Prostate gland (tissue), 2 donors: ENCODE measurements at regions not wholly inside any gene's neighbourhood (a gene's known extent, or its start where the extent isn't known, plus 50 kb on each side); places are given as distances from the start of the nearest gene placed in this dataset.

Source experiments
- DNase-seq: peaks from one replicate; pipeline ENCODE4 v3.0.0-alpha.2; 2019; ENCODE audit warnings: low spot score
- H3K27ac ChIP-seq, 2 donors: fragments of 200-600 bp; sonication (generic); 2 replicates each; pipeline ENCODE4 v1.5.1; 2017 to 2019
- H3K27me3 ChIP-seq: fragments of 200-600 bp; sonication (generic); replicated peaks from 2 replicates; pipeline ENCODE4 v1.5.1; 2019; ENCODE audit not compliant: insufficient read depth
- H3K36me3 ChIP-seq, 2 donors: fragments of 200-600 bp; sonication (generic); 1 replicate in 1 of 2; 2 replicates in 1 of 2; pipeline versions ENCODE4 v1.5.1 to v1.8.1; 2017 to 2019
- H3K4me1 ChIP-seq: fragments of 200-600 bp; sonication (generic); replicated peaks from 2 replicates; pipeline ENCODE4 v1.5.1; 2019
- H3K4me3 ChIP-seq, 2 donors: fragments of 200-600 bp; sonication (generic); 2 replicates each; pipeline ENCODE4 v1.5.1; 2017 to 2019
- H3K9me3 ChIP-seq: fragments of 200-600 bp; sonication (generic); 2 replicates; pipeline ENCODE4 v1.5.1; 2017
- POLR2A ChIP-seq: fragments of 450-650 bp; IDR thresholded peaks from one replicate; pipeline ENCODE4 v1.6.1; 2016; ENCODE audit warnings: antibody characterized with exemption, mild to moderate bottlenecking
- POLR2AphosphoS5 ChIP-seq: sonication (generic); formaldehyde crosslinking; IDR thresholded peaks from one replicate; pipeline ENCODE4 v1.6.1; 2017; ENCODE audit warnings: antibody characterized with exemption
- WGBS: methylation state at CpG from one replicate; pipeline ENCODE4 v1.1.5; 2018; 5-methylcytosine and 5-hydroxymethylcytosine counted together
- intact Hi-C: fragments of 100-400 bp; cut with DNase I; formaldehyde crosslinking; loops from one replicate; pipeline ENCODE4 v1.14.2; 2022
- TF ChIP-seq, protein P1 (sequence below), 4 experiments: fragments of 200-600 bp in 2 of 4; fragments of 450-650 bp in 2 of 4; sonication (generic) in 2 of 4; IDR thresholded peaks; 1 replicate in 3 of 4; 2 replicates in 1 of 4; pipeline ENCODE4 v1.5.1; 2016 to 2019; ENCODE audit warnings: antibody characterized with exemption in 4 of 4, mild to moderate bottlenecking in 2 of 4, moderate library complexity in 2 of 4

DNA sequence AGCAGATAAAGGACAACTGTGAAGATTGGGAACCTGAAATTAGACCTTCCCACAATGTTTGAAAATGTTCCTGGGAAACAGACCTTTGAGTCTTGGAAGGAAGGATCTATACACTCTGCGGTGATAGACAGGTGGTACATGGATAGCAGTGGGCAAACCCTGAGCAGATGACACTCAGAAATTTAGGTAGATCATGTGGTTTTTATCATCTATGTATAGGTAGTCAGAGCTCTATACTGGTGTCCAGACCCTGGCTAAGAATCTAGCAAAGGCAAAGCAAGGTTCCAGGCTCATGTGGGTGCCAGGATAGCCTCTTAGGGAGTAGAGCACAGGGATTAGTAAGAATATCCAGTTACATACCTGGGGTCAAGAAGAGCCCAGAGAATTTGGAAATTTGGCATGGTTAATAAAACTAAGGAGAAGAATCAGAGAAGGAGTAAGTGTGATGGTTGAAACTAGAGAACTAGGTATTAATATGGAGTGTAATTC is 331.2 kb upstream of the FBXO33 start:
- Histone ChIP-seq H3K4me1 (no peaks in the 10 kb centered on the region), H3K36me3 (no peaks in the 10 kb centered on the region), H3K27ac (no peak overlapping the region), H3K9me3 (no peaks in the 10 kb centered on the region), H3K4me3 (no peak overlapping the region), H3K27me3 (no peaks in the 10 kb centered on the region)
- WGBS = 91% methylated on average over 1 of the region's 1 CpG
- TF ChIP-seq POLR2A (no peak), POLR2AphosphoS5 (no peak)
- TF ChIP-seq, protein P1, sequence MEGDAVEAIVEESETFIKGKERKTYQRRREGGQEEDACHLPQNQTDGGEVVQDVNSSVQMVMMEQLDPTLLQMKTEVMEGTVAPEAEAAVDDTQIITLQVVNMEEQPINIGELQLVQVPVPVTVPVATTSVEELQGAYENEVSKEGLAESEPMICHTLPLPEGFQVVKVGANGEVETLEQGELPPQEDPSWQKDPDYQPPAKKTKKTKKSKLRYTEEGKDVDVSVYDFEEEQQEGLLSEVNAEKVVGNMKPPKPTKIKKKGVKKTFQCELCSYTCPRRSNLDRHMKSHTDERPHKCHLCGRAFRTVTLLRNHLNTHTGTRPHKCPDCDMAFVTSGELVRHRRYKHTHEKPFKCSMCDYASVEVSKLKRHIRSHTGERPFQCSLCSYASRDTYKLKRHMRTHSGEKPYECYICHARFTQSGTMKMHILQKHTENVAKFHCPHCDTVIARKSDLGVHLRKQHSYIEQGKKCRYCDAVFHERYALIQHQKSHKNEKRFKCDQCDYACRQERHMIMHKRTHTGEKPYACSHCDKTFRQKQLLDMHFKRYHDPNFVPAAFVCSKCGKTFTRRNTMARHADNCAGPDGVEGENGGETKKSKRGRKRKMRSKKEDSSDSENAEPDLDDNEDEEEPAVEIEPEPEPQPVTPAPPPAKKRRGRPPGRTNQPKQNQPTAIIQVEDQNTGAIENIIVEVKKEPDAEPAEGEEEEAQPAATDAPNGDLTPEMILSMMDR (IDR thresholded peaks at IDR 0.05) = no peak
- intact Hi-C loops = no loop called here
- no peak for DNase-seq

DNA sequence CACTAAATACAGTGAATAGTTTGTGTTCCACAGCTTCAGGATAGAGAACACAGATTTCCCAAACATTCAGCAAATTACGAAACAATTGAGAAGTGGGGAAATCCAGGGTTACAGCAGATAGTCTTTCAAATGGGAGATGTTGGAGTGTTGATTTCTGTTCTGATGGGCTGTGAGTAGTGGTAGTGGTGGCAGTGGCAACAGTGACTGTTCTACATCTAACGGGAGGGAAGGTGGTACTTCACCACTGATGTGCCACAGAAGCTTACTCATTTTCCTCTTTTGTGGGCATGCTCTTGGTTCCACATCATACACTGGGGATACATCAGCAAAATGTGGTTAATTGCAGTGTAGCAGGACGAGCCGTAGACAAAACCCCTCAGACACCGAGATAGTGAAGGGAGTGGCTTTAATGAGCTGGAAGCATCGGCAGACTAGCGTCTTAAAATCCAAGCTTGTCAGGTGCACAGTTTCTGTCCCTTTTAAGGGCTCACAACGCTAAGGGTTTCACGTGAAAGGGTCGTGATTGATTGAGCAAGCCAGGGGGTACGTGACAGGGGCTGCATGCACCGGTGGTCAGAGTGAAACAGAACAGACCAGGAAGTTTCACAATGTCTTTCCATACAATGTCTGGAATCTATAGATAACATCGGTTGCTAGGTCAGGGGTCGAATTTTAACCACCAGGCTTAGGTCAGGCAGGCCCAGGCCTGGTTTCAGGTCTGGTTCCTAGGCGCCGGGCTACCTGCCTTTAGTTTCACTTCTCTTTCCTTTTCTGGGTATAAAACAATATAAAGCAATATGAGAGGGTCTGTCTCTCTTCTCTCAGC is 330.6 kb upstream of the FBXO33 start:
- Histone ChIP-seq H3K27ac (no peak overlapping the region), H3K36me3 (no peaks in the 10 kb centered on the region), H3K4me1 (no peaks in the 10 kb centered on the region), H3K27me3 (no peaks in the 10 kb centered on the region), H3K9me3 (no peaks in the 10 kb centered on the region), H3K4me3 (no peak overlapping the region)
- DNase-seq = no peak
- WGBS = 38% methylated on average over 16 of the region's 16 CpGs
- TF ChIP-seq, protein P1 (IDR thresholded peaks at IDR 0.05) = no peak
- TF ChIP-seq POLR2A (no peak), POLR2AphosphoS5 (no peak)
- intact Hi-C loops = no loop called here

DNA sequence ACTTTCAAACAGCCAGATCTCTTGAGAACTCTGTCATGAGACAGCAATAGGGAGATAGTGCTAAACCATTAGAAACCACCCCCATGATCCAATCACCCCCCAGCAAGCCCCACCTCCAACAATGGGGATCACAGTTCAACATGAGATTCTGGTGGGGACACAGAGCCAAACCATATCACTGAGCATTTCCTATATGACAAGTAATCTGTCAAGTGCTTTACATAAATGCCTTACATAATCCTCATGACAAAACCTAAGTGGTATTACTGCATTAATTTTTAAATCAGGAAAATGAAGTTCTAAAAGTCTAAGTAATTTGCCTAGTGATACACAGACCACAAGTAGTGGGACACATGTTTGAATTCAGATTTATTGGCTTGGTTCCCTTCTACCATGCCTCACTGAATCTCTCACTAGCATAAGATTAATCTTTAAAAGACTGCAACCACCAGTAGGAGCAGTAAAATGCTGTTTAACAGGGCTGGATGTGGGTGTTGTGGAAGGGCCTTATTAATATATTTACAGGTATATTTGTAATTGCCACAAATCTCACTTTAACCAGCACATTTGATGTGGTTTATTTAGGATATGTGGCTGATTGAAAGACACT is 323.1 kb upstream of the FBXO33 start:
- TF ChIP-seq, protein P1 (IDR thresholded peaks at IDR 0.05) = no peak
- TF ChIP-seq POLR2AphosphoS5 (no peak), POLR2A (no peak)
- Histone ChIP-seq H3K36me3 (no peaks in the 10 kb centered on the region), H3K4me1 (no peaks in the 10 kb centered on the region), H3K4me3 (no peak overlapping the region), H3K27me3 (no peaks in the 10 kb centered on the region), H3K9me3 (no peaks in the 10 kb centered on the region), H3K27ac (no peak overlapping the region)
- intact Hi-C loops = no loop called here
- DNase-seq = no peak

DNA sequence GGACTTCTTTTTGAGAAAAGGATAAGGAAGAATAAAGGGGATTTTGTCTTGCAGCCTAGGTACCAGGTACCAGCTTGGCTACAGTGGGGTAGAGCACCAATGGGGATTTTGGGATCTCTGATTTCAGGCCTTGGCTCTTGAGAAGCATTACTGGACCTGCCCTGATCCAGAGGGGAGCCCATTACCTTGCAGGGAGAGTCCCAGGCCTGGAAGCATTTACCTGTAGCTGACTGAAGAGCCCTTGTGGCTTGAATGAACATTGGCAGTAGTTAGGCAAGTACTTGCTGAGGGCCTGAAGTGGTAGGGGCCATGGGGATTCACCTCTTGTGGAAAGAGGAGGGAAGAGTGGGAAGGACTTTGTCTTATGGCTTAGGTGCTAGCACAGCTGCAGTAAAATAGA is 308.2 kb upstream of the FBXO33 start:
- Histone ChIP-seq H3K4me1 (no peaks in the 10 kb centered on the region), H3K27me3 (no peaks in the 10 kb centered on the region), H3K36me3 (no peaks in the 10 kb centered on the region), H3K9me3 (no peaks in the 10 kb centered on the region), H3K4me3 (no peak overlapping the region), H3K27ac (no peak overlapping the region)
- intact Hi-C loops = no loop called here
- no peak for DNase-seq
- TF ChIP-seq, protein P1 (IDR thresholded peaks at IDR 0.05) = no peak
- TF ChIP-seq POLR2A (no peak), POLR2AphosphoS5 (no peak)

DNA sequence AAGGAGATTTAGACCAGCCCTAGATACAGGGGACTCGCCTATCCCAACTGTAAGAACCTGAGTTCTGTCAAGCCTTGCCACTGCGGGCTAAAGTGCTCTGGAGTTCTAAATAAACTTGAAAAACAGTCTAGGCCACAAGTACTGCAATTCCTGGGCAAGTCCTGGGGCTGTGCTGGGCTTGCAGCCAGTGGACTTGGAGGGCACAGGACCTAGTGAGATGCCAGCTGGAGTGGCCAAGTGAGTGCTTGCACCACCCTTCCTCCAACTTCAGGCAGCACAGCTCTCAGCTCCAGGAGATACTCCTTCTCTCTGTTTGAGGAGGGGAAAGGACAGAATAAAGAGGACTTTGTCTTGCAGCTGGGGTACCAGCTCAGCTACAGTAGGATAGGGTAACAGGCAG is 307.6 kb upstream of the FBXO33 start:
- Histone ChIP-seq H3K4me3 (no peak overlapping the region), H3K27me3 (no peaks in the 10 kb centered on the region), H3K36me3 (no peaks in the 10 kb centered on the region), H3K9me3 (no peaks in the 10 kb centered on the region), H3K27ac (no peak overlapping the region), H3K4me1 (no peaks in the 10 kb centered on the region)
- 94% methylated on average over 2 of the region's 2 CpGs for WGBS
- intact Hi-C loops = no loop called here
- DNase-seq = no peak
- TF ChIP-seq, protein P1 (IDR thresholded peaks at IDR 0.05) = no peak
- TF ChIP-seq POLR2A (no peak), POLR2AphosphoS5 (no peak)
